NB4 (cell line): ENCODE measurements at regions not wholly inside any gene's neighbourhood (a gene's known extent, or its start where the extent isn't known, plus 50 kb on each side); places are given as distances from the start of the nearest gene placed in this dataset.

Source experiments
- CTCF ChIP-seq: IDR thresholded peaks from one replicate; pipeline ENCODE4 v1.5.1; 2012; ENCODE audit warnings: low read depth, low read length
- MYC ChIP-seq: IDR thresholded peaks from 2 replicates; pipeline ENCODE4 v1.6.1; 2011; ENCODE audit warnings: low read depth, low read length
- POLR2A ChIP-seq: IDR thresholded peaks from 2 replicates; pipeline ENCODE4 v1.6.1; 2011; ENCODE audit warnings: mild to moderate bottlenecking; ENCODE audit not compliant: insufficient read length; ENCODE audit errors: extremely low read depth
- TF ChIP-seq, protein P1 (sequence below): IDR thresholded peaks from 2 replicates; pipeline ENCODE4 v1.6.1; 2011; ENCODE audit warnings: low read depth, low read length

- no peak for TF ChIP-seq CTCF
- TF ChIP-seq POLR2A: no peak
- TF ChIP-seq, protein P1, sequence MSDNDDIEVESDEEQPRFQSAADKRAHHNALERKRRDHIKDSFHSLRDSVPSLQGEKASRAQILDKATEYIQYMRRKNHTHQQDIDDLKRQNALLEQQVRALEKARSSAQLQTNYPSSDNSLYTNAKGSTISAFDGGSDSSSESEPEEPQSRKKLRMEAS: no peak
- TF ChIP-seq MYC: no peak
Observed at GRCh38 chr1:60947367-60947766, 135.0 kb upstream of the NFIA start.
